ENCODE measurements at regions not wholly inside any gene's neighbourhood (a gene's known extent, or its start where the extent isn't known, plus 50 kb on each side); places are given as distances from the start of the nearest gene placed in this dataset.

DNA sequence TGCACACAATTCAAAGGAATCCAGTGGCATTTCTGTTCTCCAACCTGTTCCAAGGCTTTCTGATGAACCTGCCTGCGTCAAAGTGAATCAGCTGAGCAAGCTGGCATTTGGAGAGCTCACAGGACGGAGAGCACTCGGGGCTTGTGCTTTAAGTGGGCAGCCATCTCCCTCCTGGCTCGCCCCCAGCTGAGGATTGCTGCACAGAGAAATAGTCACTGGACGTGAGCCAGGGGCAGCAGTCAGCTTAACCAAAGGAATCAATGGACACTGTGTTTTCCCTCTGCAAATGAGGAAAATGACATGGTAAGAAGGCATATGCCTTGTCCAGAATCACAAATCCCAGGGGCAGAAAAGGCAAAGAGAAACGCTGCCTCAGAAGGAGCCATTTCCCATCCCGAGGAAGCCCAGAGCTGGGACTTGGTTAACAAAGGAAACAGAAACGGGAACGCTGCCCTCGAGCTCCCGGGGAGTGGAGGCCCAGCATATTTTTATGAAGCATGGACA is 299.4 kb downstream of the ZSWIM6 start:
- TF ChIP-seq, protein P1, sequence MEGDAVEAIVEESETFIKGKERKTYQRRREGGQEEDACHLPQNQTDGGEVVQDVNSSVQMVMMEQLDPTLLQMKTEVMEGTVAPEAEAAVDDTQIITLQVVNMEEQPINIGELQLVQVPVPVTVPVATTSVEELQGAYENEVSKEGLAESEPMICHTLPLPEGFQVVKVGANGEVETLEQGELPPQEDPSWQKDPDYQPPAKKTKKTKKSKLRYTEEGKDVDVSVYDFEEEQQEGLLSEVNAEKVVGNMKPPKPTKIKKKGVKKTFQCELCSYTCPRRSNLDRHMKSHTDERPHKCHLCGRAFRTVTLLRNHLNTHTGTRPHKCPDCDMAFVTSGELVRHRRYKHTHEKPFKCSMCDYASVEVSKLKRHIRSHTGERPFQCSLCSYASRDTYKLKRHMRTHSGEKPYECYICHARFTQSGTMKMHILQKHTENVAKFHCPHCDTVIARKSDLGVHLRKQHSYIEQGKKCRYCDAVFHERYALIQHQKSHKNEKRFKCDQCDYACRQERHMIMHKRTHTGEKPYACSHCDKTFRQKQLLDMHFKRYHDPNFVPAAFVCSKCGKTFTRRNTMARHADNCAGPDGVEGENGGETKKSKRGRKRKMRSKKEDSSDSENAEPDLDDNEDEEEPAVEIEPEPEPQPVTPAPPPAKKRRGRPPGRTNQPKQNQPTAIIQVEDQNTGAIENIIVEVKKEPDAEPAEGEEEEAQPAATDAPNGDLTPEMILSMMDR (IDR thresholded peaks at IDR 0.05), result no peak
- TF ChIP-seq POLR2A (IDR thresholded peaks at IDR 0.05) (no peak), POLR2AphosphoS5 (IDR thresholded peaks at IDR 0.05; ENCODE audit: insufficient read depth in 1 of 2, low read depth in 1 of 2) (no peak)

Data from vagina (tissue), 2 donors.